Left ventricle myocardium inferior (tissue), 1 donor: ENCODE measurements at regions not wholly inside any gene's neighbourhood (a gene's known extent, or its start where the extent isn't known, plus 50 kb on each side); places are given as distances from the start of the nearest gene placed in this dataset.

Source experiments
- DNase-seq: peaks from one replicate; pipeline ENCODE4 v3.0.0-alpha.2; 2020
- H3K27ac ChIP-seq: fragments of 200-600 bp; replicated peaks from 2 replicates; pipeline ENCODE4 v1.8.0; 2021
- H3K27me3 ChIP-seq: fragments of 200-600 bp; 2 replicates; pipeline ENCODE4 v1.8.0; 2021; ENCODE audit warnings: low read depth
- H3K36me3 ChIP-seq: fragments of 200-600 bp; 2 replicates; pipeline ENCODE4 v1.8.0; 2021
- H3K4me1 ChIP-seq: fragments of 200-600 bp; 2 replicates; pipeline ENCODE4 v1.8.0; 2021
- H3K4me3 ChIP-seq: fragments of 200-600 bp; 2 replicates; pipeline ENCODE4 v1.8.0; 2021; ENCODE audit warnings: mild to moderate bottlenecking, moderate library complexity
- H3K9me3 ChIP-seq: fragments of 200-600 bp; replicated peaks from 2 replicates; pipeline ENCODE4 v1.8.0; 2021
- intact Hi-C: fragments of 100-400 bp; cut with micrococcal nuclease; formaldehyde crosslinking; loops from one replicate; pipeline ENCODE4 v1.11.0; 2022
- TF ChIP-seq, protein P1 (sequence below): fragments of 200-600 bp; IDR thresholded peaks from 2 replicates; pipeline ENCODE4 v1.8.0; 2021; ENCODE audit warnings: antibody characterized with exemption, mild to moderate bottlenecking, borderline replicate concordance
- donor health status: DM: no; HTN: yes; CAD: no; lungs with severe emphysema.

DNA sequence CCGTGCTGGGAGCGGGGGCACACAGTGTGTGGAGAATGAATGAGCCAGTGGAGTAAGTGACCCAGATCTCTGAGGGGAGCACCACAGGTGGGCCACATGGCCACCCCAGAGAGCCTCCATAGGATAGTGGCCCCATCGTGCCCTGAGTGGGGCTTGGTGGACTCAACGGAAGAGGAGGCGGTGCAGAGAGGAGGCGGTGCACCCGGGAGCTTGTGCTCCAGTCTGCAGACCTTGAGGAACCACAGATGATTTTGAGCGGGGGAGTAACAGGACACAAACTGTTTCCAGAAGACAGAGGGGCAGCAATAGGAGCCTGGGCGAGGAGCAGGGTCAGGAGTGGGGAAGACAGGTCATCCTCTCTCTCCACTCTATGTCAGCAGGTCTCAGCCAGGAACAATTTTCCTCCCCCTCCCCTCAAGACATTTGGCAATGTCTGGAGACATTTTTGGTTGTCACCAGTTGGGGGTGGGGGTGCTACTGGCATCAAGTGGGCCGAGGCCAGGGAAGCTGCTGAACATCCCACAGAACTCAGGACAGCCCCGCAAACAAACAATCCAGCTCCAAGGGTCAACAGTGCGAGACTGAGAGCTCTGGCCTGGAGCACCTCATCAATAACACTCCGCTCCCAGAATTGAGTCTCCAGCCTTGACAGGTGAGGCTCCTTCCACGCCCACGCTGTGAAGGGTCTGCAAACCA lies 182.2 kb downstream of the USP12 start:
- Histone ChIP-seq H3K27me3 (no peaks in the 10 kb centered on the region), H3K4me1 (peaks cover 18% of the 10 kb centered on the region), H3K27ac (no peak overlapping the region), H3K4me3 (no peak overlapping the region), H3K9me3 (no peaks in the 10 kb centered on the region), H3K36me3 (no peaks in the 10 kb centered on the region)
- intact Hi-C loops: loop anchor here (5.0 kb wide), 1 partner anchor 368 kb away; no protein-coding TSS in a partner anchor
- no peak for DNase-seq
- TF ChIP-seq, protein P1, sequence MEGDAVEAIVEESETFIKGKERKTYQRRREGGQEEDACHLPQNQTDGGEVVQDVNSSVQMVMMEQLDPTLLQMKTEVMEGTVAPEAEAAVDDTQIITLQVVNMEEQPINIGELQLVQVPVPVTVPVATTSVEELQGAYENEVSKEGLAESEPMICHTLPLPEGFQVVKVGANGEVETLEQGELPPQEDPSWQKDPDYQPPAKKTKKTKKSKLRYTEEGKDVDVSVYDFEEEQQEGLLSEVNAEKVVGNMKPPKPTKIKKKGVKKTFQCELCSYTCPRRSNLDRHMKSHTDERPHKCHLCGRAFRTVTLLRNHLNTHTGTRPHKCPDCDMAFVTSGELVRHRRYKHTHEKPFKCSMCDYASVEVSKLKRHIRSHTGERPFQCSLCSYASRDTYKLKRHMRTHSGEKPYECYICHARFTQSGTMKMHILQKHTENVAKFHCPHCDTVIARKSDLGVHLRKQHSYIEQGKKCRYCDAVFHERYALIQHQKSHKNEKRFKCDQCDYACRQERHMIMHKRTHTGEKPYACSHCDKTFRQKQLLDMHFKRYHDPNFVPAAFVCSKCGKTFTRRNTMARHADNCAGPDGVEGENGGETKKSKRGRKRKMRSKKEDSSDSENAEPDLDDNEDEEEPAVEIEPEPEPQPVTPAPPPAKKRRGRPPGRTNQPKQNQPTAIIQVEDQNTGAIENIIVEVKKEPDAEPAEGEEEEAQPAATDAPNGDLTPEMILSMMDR: no peak

GRCh38 chr13:26988059-26988769 lies 183.4 kb downstream of the USP12 start:
- H3K27ac ChIP-seq: no peak overlapping the region
- DNase-seq: no peak
- peaks cover 27% of the 10 kb centered on the region for H3K4me1 ChIP-seq

GRCh38 chr13:26987486-26988013 lies 184.1 kb downstream of the USP12 start:
- no peak for DNase-seq
- Histone ChIP-seq H3K36me3 (no peaks in the 10 kb centered on the region), H3K4me3 (no peak overlapping the region), H3K27ac (no peak overlapping the region), H3K9me3 (no peaks in the 10 kb centered on the region), H3K4me1 (peaks cover 24% of the 10 kb centered on the region), H3K27me3 (no peaks in the 10 kb centered on the region)
- intact Hi-C loops: loop anchor here (5.0 kb wide), 1 partner anchor 370 kb away; no protein-coding TSS in a partner anchor
- TF ChIP-seq, protein P1: no peak

More at GRCh38 chr13:26988059-26988769, 183.4 kb downstream of the USP12 start:
- TF ChIP-seq, protein P1: no peak
- H3K27me3 ChIP-seq: no peaks in the 10 kb centered on the region
- intact Hi-C loops: loop anchor here (5.0 kb wide), 1 partner anchor 369 kb away; no protein-coding TSS in a partner anchor
- H3K36me3 ChIP-seq: no peaks in the 10 kb centered on the region
- H3K9me3 ChIP-seq: no peaks in the 10 kb centered on the region
- H3K4me3 ChIP-seq: no peak overlapping the region

- intact Hi-C loops: loop anchor here (5.0 kb wide), 1 partner anchor 372 kb away; no protein-coding TSS in a partner anchor
- Histone ChIP-seq H3K9me3 (no peaks in the 10 kb centered on the region), H3K4me3 (no peak overlapping the region), H3K36me3 (no peaks in the 10 kb centered on the region), H3K27me3 (no peaks in the 10 kb centered on the region), H3K4me1 (peaks cover 18% of the 10 kb centered on the region), H3K27ac (no peak overlapping the region)
- DNase-seq: no peak
- TF ChIP-seq, protein P1: peak; percentile 84
Observed at GRCh38 chr13:26985285-26985878, 186.2 kb downstream of the USP12 start.

- Histone ChIP-seq H3K9me3 (no peaks in the 10 kb centered on the region), H3K36me3 (no peaks in the 10 kb centered on the region), H3K4me1 (peaks cover 22% of the 10 kb centered on the region), H3K4me3 (no peak overlapping the region), H3K27ac (peak overlapping the region; percentile 88), H3K27me3 (no peaks in the 10 kb centered on the region)
- DNase-seq: no peak
- intact Hi-C loops: no loop called here
- TF ChIP-seq, protein P1: no peak
Observed at GRCh38 chr13:26984337-26984736, 187.3 kb downstream of the USP12 start.
